IMR-90 (cell line): ENCODE measurements at regions not wholly inside any gene's neighbourhood (a gene's known extent, or its start where the extent isn't known, plus 50 kb on each side); places are given as distances from the start of the nearest gene placed in this dataset.
A peak's percentile ranks its signal among the peaks of the same experiment; 100 is the strongest.

Experiments used
- ATAC-seq: fragments of 200-7000 bp; cut with Tn5 transposase; 2 replicates; pipeline ENCODE4 v1.9.1; 2020; ENCODE audit warnings: low read depth, mild to moderate bottlenecking, moderate library complexity
- BruUV-seq: library from RNA; stranded (reverse); fragments of 400-500 nt; replicated peaks from 2 replicates; lab custom pipeline; 2021; lab: Mats Ljungman, UMichigan
- CTCF ChIA-PET: fragments of 300-600 bp; formaldehyde crosslinking; extraction: SDS; loops from one replicate; lab custom pipeline; 2021; ENCODE audit warnings: antibody characterized with exemption; lab: Yijun Ruan, JAX
- POLR2A ChIA-PET: fragments of 300-600 bp; sonication (Branson Sonifier 250); formaldehyde crosslinking; loops from one replicate; lab custom pipeline; 2022; ENCODE audit warnings: antibody characterized with exemption; ENCODE audit not compliant: unreplicated experiment; lab: Charles Lee
- DNase-seq: peaks from one replicate; pipeline ENCODE4 v3.0.0; 2013
- H2AFZ ChIP-seq: replicated peaks from 2 replicates; pipeline ENCODE3; 2013; ENCODE audit warnings: low read length, mild to moderate bottlenecking; ENCODE audit not compliant: poor library complexity
- H2AK5ac ChIP-seq: 2 replicates; pipeline ENCODE4 v1.6.1; 2013; ENCODE audit warnings: low read depth, low read length, inconsistent platforms
- H2AK9ac ChIP-seq: replicated peaks from 2 replicates; pipeline ENCODE3; 2013; ENCODE audit warnings: mild to moderate bottlenecking, low read depth, low read length, moderate library complexity; ENCODE audit not compliant: poor library complexity
- H2BK120ac ChIP-seq: 2 replicates; pipeline ENCODE4 v1.6.1; 2013; ENCODE audit warnings: low read depth, low read length, inconsistent platforms
- H2BK15ac ChIP-seq: 3 replicates; pipeline ENCODE4 v1.6.1; 2013; ENCODE audit warnings: low read depth, low read length, inconsistent platforms
- H2BK20ac ChIP-seq: 2 replicates; pipeline ENCODE4 v1.6.1; 2013; ENCODE audit warnings: low read depth, mild to moderate bottlenecking, inconsistent platforms, low read length, moderate library complexity
- H2BK5ac ChIP-seq: 2 replicates; pipeline ENCODE4 v1.6.1; 2013; ENCODE audit warnings: mild to moderate bottlenecking, low read depth, low read length, inconsistent platforms; ENCODE audit not compliant: poor library complexity, severe bottlenecking
- H3K14ac ChIP-seq: replicated peaks from 2 replicates; pipeline ENCODE4 v1.6.1; 2013; ENCODE audit warnings: low read depth, low read length, inconsistent platforms
- H3K18ac ChIP-seq: 2 replicates; pipeline ENCODE4 v1.6.1; 2013; ENCODE audit warnings: low read depth, low read length, control low read depth
- H3K23ac ChIP-seq: 2 replicates; pipeline ENCODE4 v1.6.1; 2013; ENCODE audit warnings: low read depth, low read length, inconsistent platforms
- H3K27ac ChIP-seq: 2 replicates; pipeline ENCODE4 v1.5.1; 2013; ENCODE audit warnings: mild to moderate bottlenecking, control low read depth, low read length; ENCODE audit not compliant: insufficient read depth
- H3K27me3 ChIP-seq: 2 replicates; pipeline ENCODE4 v1.6.1; 2013; ENCODE audit warnings: low read length; ENCODE audit not compliant: control insufficient read depth, insufficient read depth
- H3K36me3 ChIP-seq: 2 replicates; pipeline ENCODE4 v1.6.1; 2013; ENCODE audit warnings: low read length, mixed read lengths; ENCODE audit not compliant: control insufficient read depth, insufficient read depth
- H3K4ac ChIP-seq: 2 replicates; pipeline ENCODE4 v1.6.1; 2013; ENCODE audit warnings: low read depth, low read length, inconsistent platforms
- H3K4me1 ChIP-seq: 2 replicates; pipeline ENCODE4 v1.6.1; 2013; ENCODE audit warnings: low read length, mixed read lengths; ENCODE audit not compliant: control insufficient read depth, insufficient read depth
- H3K4me2 ChIP-seq: 2 replicates; pipeline ENCODE4 v1.6.1; 2013; ENCODE audit warnings: low read depth, mild to moderate bottlenecking, control low read depth, low read length, moderate library complexity
- H3K4me3 ChIP-seq: 2 replicates; pipeline ENCODE4 v1.5.1; 2013; ENCODE audit warnings: low read depth, mild to moderate bottlenecking, control low read depth, low read length, moderate library complexity; ENCODE audit not compliant: insufficient read depth
- H3K56ac ChIP-seq: 2 replicates; pipeline ENCODE4 v1.6.1; 2013; ENCODE audit warnings: low read length, inconsistent platforms; ENCODE audit not compliant: insufficient read depth; ENCODE audit errors: extremely low read depth
- H3K79me1 ChIP-seq, 2 experiments: 2 replicates each; pipeline ENCODE4 v1.6.1; 2013; ENCODE audit warnings: low read length in 2 of 2, inconsistent platforms in 1 of 2, low read depth in 1 of 2
- H3K9ac ChIP-seq: 2 replicates; pipeline ENCODE4 v1.6.1; 2013; ENCODE audit warnings: low read depth, low read length, control low read depth
- H3K9me1 ChIP-seq: 2 replicates; pipeline ENCODE4 v1.6.1; 2013; ENCODE audit warnings: low read length, inconsistent platforms; ENCODE audit not compliant: insufficient read depth
- H3K9me3 ChIP-seq: 2 replicates; pipeline ENCODE4 v1.6.1; 2013; ENCODE audit warnings: low read length; ENCODE audit not compliant: control insufficient read depth, insufficient read depth
- H4K20me1 ChIP-seq: 2 replicates; pipeline ENCODE4 v1.6.1; 2013; ENCODE audit warnings: low read length, inconsistent platforms; ENCODE audit not compliant: insufficient read depth
- H4K5ac ChIP-seq: 2 replicates; pipeline ENCODE4 v1.6.1; 2013; ENCODE audit warnings: mild to moderate bottlenecking, low read depth, low read length, control low read depth
- H4K8ac ChIP-seq, 2 experiments: 2 replicates each; pipeline ENCODE4 v1.6.1; 2013; ENCODE audit warnings: low read depth in 2 of 2, low read length in 2 of 2, control low read depth in 1 of 2, inconsistent platforms in 1 of 2
- H4K91ac ChIP-seq: 2 replicates; pipeline ENCODE4 v1.6.1; 2013; ENCODE audit warnings: low read depth, low read length, inconsistent platforms; ENCODE audit not compliant: insufficient read depth
- MAFK ChIP-seq: IDR thresholded peaks from 2 replicates; pipeline ENCODE4 v1.6.1; 2012; ENCODE audit warnings: low read depth, low read length, improper control_type of control experiment
- MAZ ChIP-seq: IDR thresholded peaks from 2 replicates; pipeline ENCODE4 v1.6.1; 2012; ENCODE audit warnings: low read depth, mild to moderate bottlenecking, low read length, improper control_type of control experiment, moderate library complexity, borderline replicate concordance
- NFE2L2 ChIP-seq: fragments of 150-350 bp; IDR thresholded peaks from 2 replicates; pipeline ENCODE4 v1.6.1; 2016; ENCODE audit warnings: low read depth, mild to moderate bottlenecking, low read length
- RCOR1 ChIP-seq: IDR thresholded peaks from 2 replicates; pipeline ENCODE4 v1.6.1; 2012; ENCODE audit warnings: mild to moderate bottlenecking, low read length, improper control_type of control experiment; ENCODE audit not compliant: insufficient replicate concordance
- RFX5 ChIP-seq: IDR thresholded peaks from 2 replicates; pipeline ENCODE4 v1.8.0; 2012; ENCODE audit warnings: low read depth, mild to moderate bottlenecking, low read length, moderate library complexity
- WGBS, 2 experiments: methylation state at CpG; one replicate each; pipeline versions ENCODE4 v1.1.5 to v1.1.7; 2013; ENCODE audit warnings: missing lambda C conversion rate in 2 of 2; ENCODE audit not compliant: insufficient read length in 1 of 2; ENCODE audit errors: extremely low coverage in 2 of 2; 5-methylcytosine and 5-hydroxymethylcytosine counted together
- dilution Hi-C: fragments of 300-500 bp; cut with HindIII; formaldehyde crosslinking; loops from one replicate; pipeline ENCODE4 v1.14.3; 2018; ENCODE audit warnings: low sequenced_read_pairs; ENCODE audit not compliant: unreplicated experiment
- in situ Hi-C: fragments of 300-500 bp; cut with MboI; formaldehyde crosslinking; loops from 3 replicates; pipeline ENCODE4 v1.14.3; 2019; ENCODE audit warnings: low sequenced_read_pairs, inconsistent platforms, mixed read lengths
- intact Hi-C: fragments of 100-400 bp; cut with micrococcal nuclease; formaldehyde crosslinking; loops from 2 replicates; pipeline ENCODE4 v1.10.0; 2022
- TF ChIP-seq, protein P1 (sequence below): fragments of 150-350 bp; IDR thresholded peaks from 2 replicates; pipeline ENCODE4 v1.6.1; 2017; ENCODE audit warnings: mild to moderate bottlenecking, antibody characterized with exemption, low read length, low read depth

DNA sequence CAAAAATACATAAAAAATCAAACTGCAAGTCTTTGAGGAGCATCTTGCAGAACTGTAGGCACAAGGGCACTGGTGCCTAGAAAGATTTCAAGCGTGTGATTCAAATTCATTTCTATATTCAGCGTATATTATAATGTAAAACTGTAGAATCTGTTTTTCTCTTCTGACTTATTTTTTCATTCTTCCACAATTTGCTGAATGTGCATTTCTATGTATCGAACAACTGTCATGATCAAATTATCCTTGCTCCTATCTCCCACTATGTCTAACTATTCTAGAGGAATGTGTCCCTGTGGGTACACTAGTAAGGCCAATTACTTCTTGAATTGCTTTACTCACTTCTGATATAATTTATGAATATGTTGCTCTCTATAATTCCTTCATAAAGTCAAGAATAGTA, 283.0 kb upstream of the MAGI2 start:
- no peak overlapping the region for H2AFZ ChIP-seq
- no peak overlapping the region for H2BK20ac ChIP-seq
- no peak overlapping the region for H3K23ac ChIP-seq
- in situ Hi-C loops (no loop called here), dilution Hi-C loops (no loop called here), intact Hi-C loops (no loop called here)
- ATAC-seq (no peak), DNase-seq (no peak)
- H3K4ac ChIP-seq, result no peak overlapping the region
- TF ChIP-seq RFX5, result no peak
- TF ChIP-seq MAFK, result peak; percentile 97
- TF ChIP-seq NFE2L2, result no peak
- no peak for TF ChIP-seq RCOR1
- TF ChIP-seq, protein P1, sequence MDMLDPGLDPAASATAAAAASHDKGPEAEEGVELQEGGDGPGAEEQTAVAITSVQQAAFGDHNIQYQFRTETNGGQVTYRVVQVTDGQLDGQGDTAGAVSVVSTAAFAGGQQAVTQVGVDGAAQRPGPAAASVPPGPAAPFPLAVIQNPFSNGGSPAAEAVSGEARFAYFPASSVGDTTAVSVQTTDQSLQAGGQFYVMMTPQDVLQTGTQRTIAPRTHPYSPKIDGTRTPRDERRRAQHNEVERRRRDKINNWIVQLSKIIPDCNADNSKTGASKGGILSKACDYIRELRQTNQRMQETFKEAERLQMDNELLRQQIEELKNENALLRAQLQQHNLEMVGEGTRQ, result no peak
- no peak for TF ChIP-seq MAZ
- WGBS, 2 experiments, result no CpG with 5 or more reads among the region's 3 CpGs
- no peak overlapping the region for H2AK5ac ChIP-seq
- POLR2A ChIA-PET, result no interaction called here
- no peak overlapping the region for H3K4me2 ChIP-seq
- no peaks in the 10 kb centered on the region for H4K20me1 ChIP-seq
- H3K56ac ChIP-seq, result no peak overlapping the region
- no peaks in the 10 kb centered on the region for H3K4me1 ChIP-seq
- no peak overlapping the region for H3K9ac ChIP-seq
- no peak overlapping the region for H2AK9ac ChIP-seq
- H2BK5ac ChIP-seq, result no peak overlapping the region
- H4K91ac ChIP-seq, result no peak overlapping the region
- H3K4me3 ChIP-seq, result no peak overlapping the region
- H2BK120ac ChIP-seq, result no peak overlapping the region
- H3K18ac ChIP-seq, result no peak overlapping the region
- peaks cover 9% of the 10 kb centered on the region for H3K9me3 ChIP-seq
- no peaks in the 10 kb centered on the region for H3K27me3 ChIP-seq
- no peak overlapping the region for H3K14ac ChIP-seq
- H3K36me3 ChIP-seq, result no peaks in the 10 kb centered on the region
- no peaks in the 10 kb centered on the region for H3K79me1 ChIP-seq
- H2BK15ac ChIP-seq, result no peak overlapping the region
- no peak overlapping the region for H4K5ac ChIP-seq
- no TSS peak for BruUV-seq
- CTCF ChIA-PET, result no interaction called here
- no peaks in the 10 kb centered on the region for H3K9me1 ChIP-seq
- no peak overlapping the region for H3K27ac ChIP-seq
- H4K8ac ChIP-seq, result no peak overlapping the region
